ENCODE measurements at regions not wholly inside any gene's neighbourhood (a gene's known extent, or its start where the extent isn't known, plus 50 kb on each side); places are given as distances from the start of the nearest gene placed in this dataset.
"Not testable (repeated sequence)": the region's sequence is repeated elsewhere in the genome, so short reads cannot be mapped to it uniquely, and the experiment has no call there.

DNA sequence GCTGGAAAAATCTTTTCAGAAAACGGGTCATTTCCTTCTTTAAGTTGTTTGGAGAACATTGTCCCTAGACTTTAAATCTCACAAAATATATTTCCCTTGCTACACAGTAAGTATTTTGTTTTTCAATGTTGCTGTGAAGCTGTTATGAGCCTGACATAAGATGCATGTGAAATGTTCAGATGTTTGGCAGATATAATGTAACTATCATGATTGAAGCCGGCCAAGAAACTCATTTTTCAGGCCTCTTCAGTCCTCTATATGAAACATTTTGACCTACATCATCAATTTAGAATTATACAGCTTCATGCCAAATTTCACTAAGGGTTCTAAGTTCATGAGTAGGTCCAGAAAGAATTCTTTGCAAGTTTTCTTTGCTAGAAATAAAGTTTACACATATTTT is 133.8 kb downstream of the JRKL start:
- no peak for DNase-seq

DNA sequence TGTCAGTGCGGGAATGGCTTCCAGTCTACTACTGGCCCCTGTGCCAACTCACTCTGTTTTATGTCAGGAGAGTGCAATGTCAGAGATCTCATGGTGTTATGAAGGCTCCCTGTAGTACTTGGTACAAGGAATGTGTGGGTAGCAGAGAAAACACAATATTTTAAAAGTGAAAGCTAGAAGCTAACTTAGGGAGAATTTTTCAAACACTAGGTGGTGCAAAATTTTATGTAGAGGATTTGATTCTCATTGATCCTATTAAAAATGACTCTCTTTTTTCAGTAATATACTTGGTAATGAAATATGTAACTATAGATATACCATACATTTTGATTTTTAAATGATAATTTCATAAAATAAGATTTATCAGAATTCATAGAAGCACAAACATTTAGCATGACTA is 134.7 kb downstream of the JRKL start:
- no peak for DNase-seq

DNA sequence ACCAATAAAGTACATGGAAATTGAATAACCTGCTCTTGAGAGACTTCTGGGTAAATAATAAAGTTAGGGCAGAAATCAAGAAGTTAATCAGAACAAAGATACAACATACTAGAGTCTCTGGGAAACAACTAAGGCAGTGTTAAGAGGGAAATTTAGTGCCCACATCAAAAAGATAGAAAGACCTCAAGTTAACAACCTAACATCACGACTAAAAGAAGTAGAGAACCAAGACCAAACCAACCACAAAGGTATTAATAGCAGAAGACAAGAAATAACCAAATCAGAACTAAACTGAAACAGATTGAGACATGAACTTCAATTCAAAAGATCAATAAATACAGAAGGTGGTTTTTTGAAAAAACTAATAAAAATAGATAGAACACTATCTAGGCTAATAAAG is 140.7 kb downstream of the JRKL start:
- DNase-seq, result no peak

DNA sequence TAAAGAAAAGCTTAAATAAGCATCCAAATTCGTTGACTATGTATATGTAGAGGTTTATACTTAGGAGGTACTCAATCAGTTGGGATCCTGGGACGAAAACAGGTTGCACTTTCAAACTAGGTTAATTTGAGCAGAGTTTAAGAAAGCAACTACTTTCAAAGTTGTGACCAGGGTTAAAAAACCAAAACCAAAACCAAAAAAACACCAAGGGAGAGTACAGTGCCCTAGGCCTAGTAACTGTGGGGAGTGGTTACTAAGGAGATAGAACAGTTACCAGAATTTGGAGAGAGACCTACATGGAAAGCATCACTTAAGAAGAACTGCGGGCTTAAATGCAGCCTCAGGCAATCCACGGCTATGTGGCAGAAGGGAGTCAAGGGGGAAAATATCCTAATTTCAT is 148.3 kb downstream of the JRKL start:
- DNase-seq, result no peak

DNA sequence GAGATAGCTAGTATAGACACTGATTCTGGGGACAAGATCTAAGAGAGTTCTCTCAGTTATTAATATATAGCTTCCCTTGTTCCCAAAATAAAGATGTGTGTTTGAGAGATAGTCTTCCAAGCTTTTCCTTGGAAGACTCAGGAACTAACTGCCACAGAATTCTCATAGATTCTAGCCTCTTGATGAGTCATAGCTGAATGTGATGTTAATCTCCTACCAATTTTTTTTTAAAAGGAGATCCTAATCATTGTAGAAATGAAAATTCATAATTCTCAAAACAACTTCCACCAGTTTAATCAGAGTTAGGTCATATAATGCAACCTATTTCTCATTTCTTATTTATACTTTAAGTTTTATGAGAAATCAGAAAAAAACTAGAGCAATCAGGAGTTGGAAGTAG is 148.8 kb downstream of the JRKL start:
- DNase-seq, result no peak

DNA sequence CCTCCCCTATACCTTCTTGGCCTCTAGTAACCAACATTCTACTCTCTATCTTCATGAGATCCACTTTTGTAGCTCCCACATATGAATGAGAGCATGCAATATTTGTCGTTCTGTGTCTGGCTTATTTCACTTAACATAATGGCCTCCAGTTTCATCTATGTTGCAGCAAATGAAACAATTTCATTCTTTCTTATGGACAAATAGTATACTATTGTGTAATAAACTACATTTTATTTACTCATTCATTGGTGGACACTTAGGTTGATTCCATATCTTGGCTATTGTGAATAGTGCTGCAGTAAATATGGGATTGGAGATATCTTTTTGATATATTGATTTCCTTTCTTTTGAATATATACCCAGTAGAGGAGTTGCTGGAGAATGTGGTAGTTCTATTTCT is 151.1 kb downstream of the JRKL start:
- no peak for DNase-seq

DNA sequence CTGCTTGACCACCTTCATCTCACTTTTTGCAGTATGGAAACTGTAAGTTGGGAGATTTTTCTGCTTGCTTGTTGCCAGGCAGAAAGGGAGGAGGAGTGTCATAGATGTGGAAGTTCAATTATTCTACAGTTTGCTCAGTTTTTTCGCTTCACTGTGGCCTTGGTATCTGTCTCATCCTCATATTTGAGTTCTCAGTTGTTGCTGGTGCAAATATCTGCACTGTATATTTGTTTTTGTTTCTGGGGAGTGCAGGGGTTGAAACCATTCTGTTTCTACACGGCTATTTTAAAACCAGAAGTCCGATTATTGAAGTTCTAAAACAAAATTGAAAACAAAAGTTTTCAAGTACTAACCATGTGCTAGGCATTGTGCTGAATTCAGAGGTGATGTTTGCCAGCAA is 153.4 kb downstream of the JRKL start:
- DNase-seq, result no peak

DNA sequence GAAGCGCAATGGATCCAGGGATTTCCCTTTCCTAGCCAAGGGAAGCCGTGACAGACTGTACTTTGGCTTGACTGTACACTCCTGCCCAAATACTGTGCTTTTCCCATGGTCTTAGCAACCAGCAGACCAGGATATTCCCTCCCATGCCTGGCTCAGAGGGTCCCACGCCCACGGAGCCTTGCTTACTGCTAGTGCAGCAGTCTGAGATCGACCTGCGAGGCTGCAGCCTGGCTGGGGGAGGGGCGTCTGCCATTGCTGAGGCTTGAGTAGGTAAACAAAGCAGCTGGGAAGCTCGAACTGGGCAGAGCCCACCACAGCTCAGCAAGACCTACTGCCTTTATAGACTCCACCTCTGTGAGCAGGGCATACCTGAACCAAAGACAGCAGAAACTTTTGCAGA is 155.4 kb downstream of the JRKL start:
- not testable (repeated sequence) for DNase-seq

DNA sequence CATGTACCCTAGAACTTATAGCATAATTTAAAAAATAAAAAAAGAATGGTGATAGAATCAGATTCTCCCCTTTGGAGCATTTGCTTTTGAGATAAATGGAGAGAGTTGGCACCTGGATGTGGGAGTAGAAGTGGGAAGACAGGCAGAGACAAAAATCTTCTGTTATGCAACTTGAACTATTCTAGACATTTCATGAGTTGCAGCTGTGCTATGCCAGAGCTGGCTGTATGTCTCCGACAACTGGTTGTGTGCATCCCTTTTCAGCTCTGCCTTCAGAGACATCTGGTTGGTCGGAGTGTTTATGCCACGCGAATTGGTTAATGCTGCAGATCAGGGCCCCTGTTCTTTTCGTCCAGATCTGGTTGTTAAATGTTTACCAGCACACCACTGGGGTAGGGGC is 161.3 kb downstream of the JRKL start:
- no peak for DNase-seq

DNA sequence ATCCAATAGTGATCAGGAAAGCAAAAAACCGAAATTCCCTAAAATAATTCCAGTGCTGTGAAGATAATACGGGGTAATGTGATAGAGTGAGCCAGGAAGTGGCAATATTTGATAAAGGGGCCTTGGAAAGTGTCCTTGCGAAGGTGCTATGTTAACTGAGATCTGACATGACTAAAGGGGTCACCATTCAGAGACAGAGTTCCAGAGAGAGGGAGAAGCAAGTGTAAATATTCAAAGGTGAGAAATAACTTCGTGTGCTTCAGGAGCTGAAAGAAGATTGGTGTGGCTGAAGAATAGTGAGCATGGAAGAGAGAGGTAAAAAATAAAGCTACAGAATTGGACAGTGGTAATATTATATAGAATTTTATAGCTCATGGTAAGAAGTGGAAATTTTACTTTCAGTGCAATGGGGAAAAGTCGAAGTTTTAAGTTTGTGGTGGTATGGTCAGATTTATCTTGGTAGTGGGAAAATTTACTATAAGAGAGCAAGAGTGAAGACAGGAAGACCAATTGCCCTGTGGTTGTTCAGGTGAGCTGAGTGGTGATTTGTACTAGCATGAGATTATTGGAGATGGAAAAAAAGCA is 164.5 kb downstream of the JRKL start:
- no peak for DNase-seq

DNA sequence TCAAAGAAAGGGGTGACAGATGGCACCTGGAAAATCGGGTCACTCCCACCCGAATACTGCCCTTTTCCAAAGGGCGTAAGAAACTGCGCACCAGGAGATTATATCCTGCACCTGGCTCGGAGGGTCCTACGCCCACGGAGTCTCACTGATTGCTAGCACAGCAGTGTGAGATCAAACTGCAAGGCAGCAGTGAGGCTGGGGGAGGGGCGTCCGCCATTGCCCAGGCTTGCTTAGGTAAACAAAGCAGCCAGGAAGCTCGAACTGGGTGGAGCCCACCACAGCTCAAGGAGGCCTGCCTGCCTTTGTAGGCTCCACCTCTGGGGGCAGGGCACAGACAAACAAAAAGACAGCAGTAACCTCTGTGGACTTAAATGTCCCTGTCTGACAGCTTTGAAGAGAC is 166.0 kb downstream of the JRKL start:
- not testable (repeated sequence) for DNase-seq

DNA sequence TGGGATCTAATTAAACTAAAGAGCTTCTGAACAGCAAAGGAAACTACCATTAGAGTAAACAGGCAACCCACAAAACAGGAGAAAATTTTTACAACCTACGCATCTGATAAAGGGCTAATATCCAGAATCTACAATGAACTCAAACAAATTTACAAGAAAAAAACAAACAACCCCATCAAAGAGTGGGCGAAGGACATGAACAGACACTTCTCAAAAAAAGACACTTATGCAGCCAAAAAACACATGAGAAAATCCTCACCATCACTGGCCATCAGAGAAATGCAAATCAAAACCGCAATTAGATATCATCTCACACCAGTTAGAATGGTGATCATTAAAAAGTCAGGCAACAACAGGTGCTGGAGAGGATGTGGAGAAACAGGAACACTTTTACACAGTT is 170.9 kb downstream of the JRKL start:
- not testable (repeated sequence) for DNase-seq

DNA sequence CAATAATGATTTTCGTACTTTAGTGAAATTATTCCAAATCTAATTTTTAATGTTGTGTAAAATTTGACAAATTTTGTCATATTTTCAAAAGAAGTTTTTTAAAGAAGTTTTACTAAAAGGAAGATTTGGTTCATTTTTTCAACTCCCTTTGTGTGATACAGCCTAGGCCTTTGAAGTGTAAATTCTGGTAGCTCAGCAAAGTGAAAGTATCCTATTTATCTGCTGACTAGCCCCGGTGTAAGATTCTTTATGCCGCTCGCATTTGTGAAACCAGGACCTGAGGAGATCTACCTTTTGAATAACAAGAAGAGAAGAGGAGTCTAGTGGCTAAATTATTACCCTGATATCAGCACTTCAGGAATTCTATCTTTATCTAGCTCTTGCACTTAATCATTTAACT is 177.4 kb downstream of the JRKL start:
- no peak for DNase-seq

DNA sequence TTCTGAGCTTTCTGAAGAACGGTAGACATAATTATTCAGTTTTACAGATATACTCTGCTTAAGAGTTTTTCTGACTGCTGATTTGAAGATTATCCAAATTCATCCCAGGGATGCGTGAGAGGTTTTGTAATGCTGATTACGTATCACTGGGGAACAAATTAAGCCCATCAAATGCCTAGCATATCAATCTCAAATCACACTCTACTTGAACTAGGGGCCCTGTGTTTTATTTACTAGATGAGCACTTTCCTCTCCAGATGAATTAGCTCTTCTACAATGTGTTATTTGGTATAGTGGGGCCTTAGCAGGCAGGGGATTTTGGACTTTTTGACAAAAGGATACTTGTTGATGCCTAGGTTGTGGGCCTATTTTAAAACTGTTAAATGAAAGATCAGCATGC is 177.9 kb downstream of the JRKL start:
- no peak for DNase-seq

DNA sequence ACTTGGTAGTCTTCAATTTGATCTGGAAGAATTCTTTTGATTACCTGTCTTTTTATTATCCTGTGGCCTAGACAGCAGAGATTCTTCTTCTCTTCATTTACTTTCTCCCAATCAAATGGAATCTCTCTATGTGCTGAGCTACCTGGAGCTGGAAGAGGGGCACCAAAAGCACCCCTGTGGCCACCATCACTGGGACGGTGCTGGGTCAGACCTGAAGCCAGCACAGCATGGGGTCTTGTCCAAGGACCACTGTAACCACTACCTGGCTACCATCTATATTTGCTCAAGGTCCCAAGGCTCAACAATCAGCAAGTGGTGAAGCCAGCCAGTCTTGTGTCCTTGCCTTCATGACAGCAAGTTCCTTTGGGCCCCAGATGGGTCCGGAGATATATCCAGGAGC is 186.6 kb downstream of the JRKL start:
- DNase-seq, result no peak

DNA sequence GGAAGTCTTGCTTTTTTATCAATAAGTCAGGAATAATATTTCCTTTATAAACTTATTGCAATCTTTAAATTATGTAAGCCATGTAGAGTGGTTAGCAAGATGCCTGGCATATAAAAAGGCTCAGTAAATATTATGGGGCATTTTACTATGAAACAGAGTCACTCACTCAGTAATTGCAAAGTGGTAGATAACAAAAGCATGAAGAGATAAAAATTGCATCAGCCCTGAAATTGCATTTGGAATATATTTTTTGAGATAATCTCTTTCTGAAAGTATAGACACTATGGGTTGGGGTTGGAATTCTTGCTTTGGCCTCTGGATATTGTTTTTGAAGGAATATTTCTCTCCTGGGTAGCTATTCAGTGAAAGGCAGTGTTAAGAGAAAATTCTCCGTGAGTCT is 188.6 kb downstream of the JRKL start:
- no peak for DNase-seq

DNA sequence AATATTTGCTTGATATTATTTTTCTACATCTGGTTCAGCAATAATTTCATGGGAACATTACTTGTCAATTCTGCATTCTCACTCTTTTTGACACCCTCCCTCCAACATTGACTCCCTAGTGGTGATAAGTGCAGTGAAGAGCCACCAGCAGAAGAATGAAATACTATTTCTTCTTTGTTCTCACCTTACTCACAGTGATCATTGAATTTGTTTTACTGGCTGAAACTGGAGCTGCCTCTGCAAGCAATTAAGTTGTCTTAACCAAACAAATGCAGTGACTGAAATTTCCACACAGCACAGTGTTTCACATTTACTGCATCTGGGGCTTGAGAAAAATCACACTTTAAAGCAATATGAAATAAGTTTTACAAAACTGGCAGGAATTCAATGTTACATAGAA is 189.8 kb downstream of the JRKL start:
- no peak for DNase-seq

DNA sequence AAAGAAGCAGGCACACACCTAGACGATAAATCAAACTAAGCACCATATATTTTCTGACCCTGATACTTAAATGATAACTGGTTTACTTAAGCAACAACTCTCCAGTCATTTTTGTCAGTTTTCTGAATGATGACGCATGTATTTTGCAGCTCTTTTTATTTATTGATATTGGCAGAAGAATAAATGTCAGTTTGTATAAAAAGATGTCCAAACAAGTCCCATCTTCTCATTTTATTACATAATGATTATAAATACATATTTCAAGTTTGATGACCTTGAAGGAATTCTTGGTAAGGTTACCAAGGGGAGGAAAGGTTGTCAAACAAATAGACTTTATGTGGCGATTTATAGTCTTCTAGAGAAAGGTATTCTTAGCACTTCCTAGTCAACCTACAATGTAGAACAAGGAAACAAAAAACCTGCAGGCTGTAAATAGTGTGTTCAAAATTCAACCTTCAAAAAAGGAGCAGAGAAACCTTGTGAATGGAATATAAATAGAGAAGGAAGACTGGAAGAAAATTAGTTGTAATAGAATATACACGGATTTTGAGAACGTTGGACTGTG is 190.7 kb downstream of the JRKL start:
- DNase-seq, result no peak

DNA sequence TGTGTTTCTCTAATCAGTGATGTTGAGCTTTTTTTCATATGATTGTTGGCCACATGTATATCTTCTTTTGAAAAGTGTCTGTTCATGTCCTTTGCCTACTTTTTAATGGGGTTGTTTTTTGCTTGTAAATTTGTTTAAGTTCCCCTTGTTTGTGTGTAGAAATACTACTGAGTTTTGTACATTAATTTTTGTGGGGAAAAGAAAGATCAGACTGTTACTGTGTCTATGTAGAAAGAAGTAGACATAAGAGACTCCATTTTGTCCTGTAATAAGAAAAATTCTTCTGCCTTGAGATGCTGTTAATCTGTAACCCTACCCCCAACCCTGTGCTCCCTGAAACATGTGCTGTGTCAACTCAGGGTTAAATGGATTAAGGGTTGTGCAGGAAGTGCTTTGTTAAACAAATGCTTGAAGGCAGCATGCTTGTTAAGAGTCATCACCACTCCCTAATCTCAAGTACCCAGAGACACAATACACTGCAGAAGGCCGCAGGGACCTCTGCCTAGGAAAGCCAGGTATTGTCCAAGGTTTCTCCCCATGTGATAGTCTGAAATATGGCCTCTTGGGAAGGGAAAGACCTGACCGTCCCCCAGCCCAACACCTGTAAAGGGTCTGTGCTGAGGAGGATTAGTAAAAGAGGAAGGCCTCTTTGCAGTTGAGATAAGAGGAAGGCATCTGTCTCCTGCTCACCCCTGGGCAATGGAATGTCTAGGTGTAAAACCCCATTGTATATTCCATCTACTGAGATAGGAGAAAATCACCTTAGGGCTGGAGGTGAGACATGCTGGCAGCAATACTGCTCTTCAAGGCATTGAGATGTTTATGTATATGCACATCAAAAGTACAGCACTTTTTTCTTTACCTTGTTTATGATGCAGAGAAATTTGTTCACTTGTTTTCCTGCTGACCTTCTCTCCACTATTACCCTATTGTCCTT is 196.4 kb downstream of the JRKL start:
- DNase-seq, result not testable (repeated sequence)

DNA sequence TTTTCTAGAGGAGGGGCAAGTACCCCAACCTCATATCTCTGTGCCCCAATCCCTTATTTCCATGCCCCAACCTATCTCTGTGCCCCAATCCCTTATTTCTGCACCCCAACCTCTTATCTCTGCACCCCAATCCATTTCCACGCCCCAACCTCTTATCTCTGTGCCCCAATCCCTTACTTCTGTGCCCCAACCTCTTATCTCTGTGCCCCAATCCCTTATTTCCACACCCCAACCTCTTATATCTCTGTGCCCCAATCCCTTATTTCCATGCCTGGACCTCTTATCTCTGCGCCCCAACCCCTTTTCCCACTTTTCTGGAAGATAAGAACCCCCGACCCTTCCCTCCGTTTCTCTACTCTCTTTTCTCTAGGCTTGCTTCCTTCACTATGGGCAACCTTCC is 199.0 kb downstream of the JRKL start:
- not testable (repeated sequence) for DNase-seq

DNA sequence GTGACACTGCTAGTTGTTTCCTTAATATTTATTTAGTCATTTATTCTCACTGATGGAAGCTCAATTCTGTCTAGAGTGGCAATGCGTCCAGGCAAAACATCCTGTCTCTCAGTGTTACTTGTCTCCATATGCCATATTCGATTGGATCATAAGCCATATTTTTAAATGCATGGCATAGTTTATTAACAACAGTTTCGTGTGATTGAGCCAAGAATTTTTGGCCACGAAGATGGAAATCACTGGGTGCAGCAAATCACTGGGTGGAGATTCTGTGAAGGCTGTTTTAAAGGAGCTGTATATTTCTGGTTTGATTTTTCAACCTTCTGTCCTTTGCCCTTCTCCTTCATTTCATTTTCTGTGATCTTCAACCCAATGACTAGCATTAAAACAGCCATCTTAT is 205.2 kb downstream of the JRKL start:
- DNase-seq, result no peak

DNA sequence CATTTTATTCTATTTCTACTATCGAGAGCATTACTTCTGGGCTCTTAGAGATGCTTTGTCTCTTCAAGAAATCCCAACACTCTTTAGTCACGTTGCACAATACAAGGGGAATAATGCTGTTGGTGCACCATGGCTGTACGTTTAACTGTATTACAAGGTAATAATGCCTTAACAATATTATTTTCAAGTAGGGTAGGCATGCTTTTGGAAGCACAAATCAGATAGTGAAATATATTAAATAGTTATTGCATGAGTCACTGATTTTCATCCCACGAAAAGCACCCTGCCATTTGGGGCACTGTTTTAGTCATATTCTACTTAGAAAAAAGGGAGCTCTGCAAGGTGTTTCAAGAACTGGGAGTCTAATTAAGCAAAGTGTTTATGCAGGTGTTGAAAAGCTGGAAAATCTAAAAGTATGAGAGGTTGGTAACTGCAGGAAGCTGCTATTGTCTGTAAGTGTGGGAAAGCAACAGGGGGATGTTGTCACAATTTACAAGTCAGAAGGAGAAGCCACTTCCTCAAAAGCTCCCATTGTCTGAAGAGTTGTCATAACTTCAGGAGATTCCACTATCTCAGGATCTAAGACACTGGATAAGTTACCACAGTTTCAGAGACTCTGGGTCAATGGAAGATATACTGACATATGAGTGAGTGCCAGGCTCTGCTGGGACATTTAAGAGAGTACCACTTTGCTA is 218.2 kb downstream of the JRKL start:
- DNase-seq, result no peak

DNA sequence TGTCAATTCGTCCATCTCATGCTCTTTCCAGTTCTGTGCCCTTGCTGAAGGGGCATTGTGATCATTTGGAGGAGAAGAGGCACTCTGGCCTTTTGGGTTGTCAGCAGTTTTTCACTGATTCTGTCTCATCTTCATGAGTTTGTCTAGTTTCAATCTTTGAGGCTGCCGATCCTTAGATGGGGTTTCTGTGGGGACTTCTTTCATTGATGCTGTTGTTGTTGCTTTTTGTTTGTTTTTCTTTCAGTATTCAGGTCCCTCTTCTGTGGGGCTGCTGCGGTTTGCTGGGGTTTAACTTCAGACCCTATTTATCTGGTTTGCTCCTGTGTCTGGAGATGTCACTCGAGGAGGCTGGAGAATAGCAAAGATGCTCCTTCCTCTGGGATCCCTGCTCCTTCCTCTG is 224.3 kb downstream of the JRKL start:
- DNase-seq, result no peak

DNA sequence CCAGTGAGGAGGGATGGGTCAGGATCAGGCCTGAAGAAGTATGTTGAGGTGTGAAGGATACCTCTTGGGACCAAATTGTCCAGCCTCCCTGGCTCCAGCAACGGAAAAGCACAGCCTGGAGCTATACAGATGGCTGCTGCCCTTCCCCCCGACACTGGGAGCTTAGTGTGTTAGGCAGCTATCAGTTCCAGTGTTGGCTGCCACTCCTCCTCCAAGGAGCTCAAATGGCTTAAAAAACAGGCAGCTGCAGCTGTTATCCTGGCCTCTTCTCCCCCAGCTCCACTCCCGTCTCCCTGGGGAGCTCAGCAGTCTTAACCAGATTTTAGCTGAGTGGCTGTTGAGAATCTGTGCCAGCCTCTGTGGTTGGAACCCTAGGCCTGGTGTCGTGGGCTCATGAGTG is 225.0 kb downstream of the JRKL start:
- DNase-seq, result no peak
